Kidney (tissue), 13 donors: ENCODE measurements at regions not wholly inside any gene's neighbourhood (a gene's known extent, or its start where the extent isn't known, plus 50 kb on each side); places are given as distances from the start of the nearest gene placed in this dataset.

Experiments
- DNase-seq, 5 donors: peaks; one replicate each; pipeline ENCODE4 v3.0.0-alpha.2; 2013 to 2020
- FAIRE-seq: peaks from 2 replicates; lab custom pipeline; 2012; peaks lifted over from hg19 to GRCh38; lab: Jason Lieb, UNC
- H3K27ac ChIP-seq, 2 donors: one replicate each; pipeline ENCODE4 v1.7.0; 2013; ENCODE audit warnings: low read depth in 2 of 2, low read length in 2 of 2, inconsistent platforms in 1 of 2
- H3K27me3 ChIP-seq: one replicate; pipeline ENCODE4 v1.7.1; 2013; ENCODE audit warnings: low read length, inconsistent platforms; ENCODE audit not compliant: control insufficient read depth, insufficient read depth
- H3K36me3 ChIP-seq, 3 donors: one replicate each; pipeline versions ENCODE4 v1.7.0 to v1.7.1; 2013; ENCODE audit warnings: low read length in 3 of 3, control low read depth in 1 of 3, inconsistent platforms in 1 of 3; ENCODE audit not compliant: insufficient read depth in 3 of 3, control insufficient read depth in 2 of 3
- H3K4me1 ChIP-seq, 3 donors: one replicate each; pipeline versions ENCODE4 v1.7.0 to v1.7.1; 2013; ENCODE audit warnings: low read length in 3 of 3, inconsistent platforms in 1 of 3, low read depth in 1 of 3; ENCODE audit not compliant: control insufficient read depth in 2 of 3, insufficient read depth in 2 of 3
- H3K4me3 ChIP-seq, 3 donors: one replicate each; pipeline versions ENCODE4 v1.7.0 to v1.8.1; 2013; ENCODE audit warnings: low read length in 3 of 3, control low read depth in 1 of 3, inconsistent platforms in 1 of 3
- H3K9ac ChIP-seq, 3 donors: one replicate each; pipeline versions ENCODE4 v1.7.0 to v1.7.1; 2013; ENCODE audit warnings: low read length in 3 of 3, control low read depth in 1 of 3, inconsistent platforms in 1 of 3
- H3K9me3 ChIP-seq, 3 donors: one replicate each; pipeline versions ENCODE4 v1.7.0 to v1.7.1; 2013; ENCODE audit warnings: low read length in 3 of 3, control low read depth in 1 of 3, inconsistent platforms in 1 of 3; ENCODE audit not compliant: control insufficient read depth in 2 of 3, insufficient read depth in 1 of 3
- intact Hi-C: fragments of 100-400 bp; cut with DNase I; formaldehyde crosslinking; loops from one replicate; pipeline ENCODE4 v1.11.1; 2022
- TF ChIP-seq, protein P1 (sequence below): IDR thresholded peaks from 3 replicates; pipeline ENCODE4 v1.5.1; 2012; ENCODE audit warnings: mild to moderate bottlenecking, moderate library complexity, borderline replicate concordance; ENCODE audit not compliant: insufficient read depth; ENCODE audit errors: extremely low read depth
- donor health status: control.
- donor health status: control.
- donor health status: control.
- donor health status: control.
- donor health status: control.
- donor health status: DM: yes; HTN: yes; CAD: no.
- donor health status: Normal renal cell carcinoma (clear cell type).

- Histone ChIP-seq H3K27me3 (no peaks in the 10 kb centered on the region), H3K9ac (no peak overlapping the region), H3K4me1 (no peaks in the 10 kb centered on the region), H3K9me3 (no peaks in the 10 kb centered on the region), H3K27ac (no peak overlapping the region), H3K36me3 (no peaks in the 10 kb centered on the region), H3K4me3 (no peak overlapping the region)
- intact Hi-C loops = no loop called here
- DNase-seq = no peak
- FAIRE-seq = no peak
- TF ChIP-seq, protein P1, sequence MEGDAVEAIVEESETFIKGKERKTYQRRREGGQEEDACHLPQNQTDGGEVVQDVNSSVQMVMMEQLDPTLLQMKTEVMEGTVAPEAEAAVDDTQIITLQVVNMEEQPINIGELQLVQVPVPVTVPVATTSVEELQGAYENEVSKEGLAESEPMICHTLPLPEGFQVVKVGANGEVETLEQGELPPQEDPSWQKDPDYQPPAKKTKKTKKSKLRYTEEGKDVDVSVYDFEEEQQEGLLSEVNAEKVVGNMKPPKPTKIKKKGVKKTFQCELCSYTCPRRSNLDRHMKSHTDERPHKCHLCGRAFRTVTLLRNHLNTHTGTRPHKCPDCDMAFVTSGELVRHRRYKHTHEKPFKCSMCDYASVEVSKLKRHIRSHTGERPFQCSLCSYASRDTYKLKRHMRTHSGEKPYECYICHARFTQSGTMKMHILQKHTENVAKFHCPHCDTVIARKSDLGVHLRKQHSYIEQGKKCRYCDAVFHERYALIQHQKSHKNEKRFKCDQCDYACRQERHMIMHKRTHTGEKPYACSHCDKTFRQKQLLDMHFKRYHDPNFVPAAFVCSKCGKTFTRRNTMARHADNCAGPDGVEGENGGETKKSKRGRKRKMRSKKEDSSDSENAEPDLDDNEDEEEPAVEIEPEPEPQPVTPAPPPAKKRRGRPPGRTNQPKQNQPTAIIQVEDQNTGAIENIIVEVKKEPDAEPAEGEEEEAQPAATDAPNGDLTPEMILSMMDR = no peak
Measured at GRCh38 chr10:6659451-6659850, 79.4 kb upstream of the PRKCQ start.

- H3K4me3 ChIP-seq = no peak overlapping the region
- no peak for FAIRE-seq
- no peaks in the 10 kb centered on the region for H3K4me1 ChIP-seq
- intact Hi-C loops = no loop called here
- no peaks in the 10 kb centered on the region for H3K27me3 ChIP-seq
- DNase-seq = no peak
- no peak overlapping the region for H3K9ac ChIP-seq
- TF ChIP-seq, protein P1 = no peak
- H3K9me3 ChIP-seq = no peaks in the 10 kb centered on the region
- H3K27ac ChIP-seq = no peak overlapping the region
- no peaks in the 10 kb centered on the region for H3K36me3 ChIP-seq
Measured at GRCh38 chr10:6657669-6658068, 77.6 kb upstream of the PRKCQ start.

DNA sequence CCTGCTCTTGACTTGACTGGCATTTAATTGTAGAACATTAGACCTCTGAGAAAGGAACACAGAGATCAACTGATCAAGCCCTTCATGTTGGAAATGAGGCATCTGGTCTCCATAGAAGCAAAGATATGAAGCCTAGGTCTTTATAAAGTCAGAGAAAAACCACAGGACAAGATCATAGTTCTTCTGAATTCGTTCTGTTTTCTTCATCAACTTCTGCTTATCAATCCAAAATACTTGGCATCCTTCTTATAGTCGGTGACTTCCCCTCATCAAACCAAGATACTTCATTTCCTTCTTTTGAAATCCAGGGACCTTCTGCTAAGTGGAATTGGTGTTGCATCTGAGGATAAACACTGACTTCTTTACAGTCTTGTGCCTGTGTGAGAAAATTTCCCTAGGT lies 77.1 kb upstream of the PRKCQ start:
- TF ChIP-seq, protein P1 = no peak
- intact Hi-C loops = no loop called here
- no peaks in the 10 kb centered on the region for H3K9me3 ChIP-seq
- no peak overlapping the region for H3K9ac ChIP-seq
- no peak overlapping the region for H3K4me3 ChIP-seq
- no peaks in the 10 kb centered on the region for H3K4me1 ChIP-seq
- DNase-seq = no peak
- H3K27me3 ChIP-seq = no peaks in the 10 kb centered on the region
- no peak for FAIRE-seq
- no peak overlapping the region for H3K27ac ChIP-seq
- H3K36me3 ChIP-seq = no peaks in the 10 kb centered on the region

DNA sequence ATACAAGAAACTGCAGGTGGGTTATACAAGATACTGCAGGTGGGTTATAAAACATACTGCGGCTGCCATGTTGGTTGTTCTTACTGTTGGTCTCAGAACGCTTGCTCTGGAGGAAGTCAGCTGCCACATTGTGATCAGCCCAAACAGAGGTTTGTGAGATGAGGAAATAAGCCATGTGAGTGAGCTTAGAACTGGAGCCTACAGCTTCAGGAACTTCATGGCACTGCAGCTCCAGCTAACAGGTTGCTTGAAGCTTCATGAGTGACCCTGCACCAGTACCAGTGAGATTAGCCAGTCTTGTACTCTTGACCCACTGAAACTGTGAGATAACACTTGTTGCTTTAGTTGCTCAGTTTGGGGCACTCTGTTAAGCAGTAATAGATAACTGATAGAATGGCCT lies 74.5 kb upstream of the PRKCQ start:
- Histone ChIP-seq H3K9ac (no peak overlapping the region), H3K4me3 (no peak overlapping the region), H3K4me1 (no peaks in the 10 kb centered on the region), H3K9me3 (no peaks in the 10 kb centered on the region), H3K27me3 (no peaks in the 10 kb centered on the region), H3K36me3 (no peaks in the 10 kb centered on the region), H3K27ac (no peak overlapping the region)
- intact Hi-C loops = no loop called here
- DNase-seq (no peak), FAIRE-seq (no peak)
- TF ChIP-seq, protein P1 = no peak
